GM19025 (cell line): ENCODE measurements at regions not wholly inside any gene's neighbourhood (a gene's known extent, or its start where the extent isn't known, plus 50 kb on each side); places are given as distances from the start of the nearest gene placed in this dataset.
A peak's percentile ranks its signal among the peaks of the same experiment; 100 is the strongest.
"Not testable (repeated sequence)": the region's sequence is repeated elsewhere in the genome, so short reads cannot be mapped to it uniquely, and the experiment has no call there.

ENCODE experiments used
- ATAC-seq: cut with Tn5 transposase; IDR thresholded peaks from one replicate; pipeline ENCODE4 v1.9.1; 2021; ENCODE audit warnings: mild to moderate bottlenecking, low read depth, moderate library complexity; ENCODE audit not compliant: unreplicated experiment

- peak; percentile 53 for ATAC-seq
Observed at GRCh38 chr6:4281341-4282293, 146.2 kb upstream of the ECI2 start.

GRCh38 chr6:4280707-4281106 lies 145.3 kb upstream of the ECI2 start:
- ATAC-seq, result no peak

- no peak for ATAC-seq
Observed at GRCh38 chr6:4280031-4280430, 144.7 kb upstream of the ECI2 start.

- no peak for ATAC-seq
Observed at GRCh38 chr6:4274382-4275082, 139.2 kb upstream of the ECI2 start.

- ATAC-seq, result no peak
Observed at GRCh38 chr6:4272996-4273395, 137.6 kb upstream of the ECI2 start.

GRCh38 chr6:4271761-4272470 lies 136.5 kb upstream of the ECI2 start:
- ATAC-seq, result no peak

- ATAC-seq, result no peak
Observed at GRCh38 chr6:4270776-4271175, 135.4 kb upstream of the ECI2 start.

GRCh38 chr6:4270001-4270400 lies 134.6 kb upstream of the ECI2 start:
- ATAC-seq, result no peak

GRCh38 chr6:4268171-4268570 lies 132.8 kb upstream of the ECI2 start:
- ATAC-seq, result no peak

- ATAC-seq, result no peak
Observed at GRCh38 chr6:4265740-4266139, 130.4 kb upstream of the ECI2 start.

- ATAC-seq, result no peak
Observed at GRCh38 chr6:4264601-4265000, 129.2 kb upstream of the ECI2 start.

- ATAC-seq, result no peak
Observed at GRCh38 chr6:4264081-4264480, 128.7 kb upstream of the ECI2 start.

- ATAC-seq, result no peak
Observed at GRCh38 chr6:4262526-4262925, 127.2 kb upstream of the ECI2 start.

GRCh38 chr6:4259391-4259790 lies 124.0 kb upstream of the ECI2 start:
- ATAC-seq, result no peak

GRCh38 chr6:4258733-4259132 lies 123.4 kb upstream of the ECI2 start:
- no peak for ATAC-seq

- no peak for ATAC-seq
Observed at GRCh38 chr6:4256969-4257368, 121.6 kb upstream of the ECI2 start.

- no peak for ATAC-seq
Observed at GRCh38 chr6:4253604-4254231, 118.3 kb upstream of the ECI2 start.

- not testable (repeated sequence) for ATAC-seq
Observed at GRCh38 chr6:4252445-4252844, 117.1 kb upstream of the ECI2 start.

- no peak for ATAC-seq
Observed at GRCh38 chr6:4250645-4251044, 115.3 kb upstream of the ECI2 start.

GRCh38 chr6:4243832-4244231 lies 108.5 kb upstream of the ECI2 start:
- ATAC-seq, result not testable (repeated sequence)

- ATAC-seq, result no peak
Observed at GRCh38 chr6:4243237-4243636, 107.9 kb upstream of the ECI2 start.
